ENCODE measurements at regions not wholly inside any gene's neighbourhood (a gene's known extent, or its start where the extent isn't known, plus 50 kb on each side); places are given as distances from the start of the nearest gene placed in this dataset.
"Not testable (repeated sequence)": the region's sequence is repeated elsewhere in the genome, so short reads cannot be mapped to it uniquely, and the experiment has no call there.

GRCh38 chr15:24292837-24293236 is 382.7 kb upstream of the NPAP1 start:
- FAIRE-seq = no peak
- no peak for DNase-seq (ENCODE audit: insufficient read length, low spot score)

- not testable (repeated sequence) for FAIRE-seq; DNase-seq (ENCODE audit: insufficient read length, low spot score)
These were observed 374.7 kb upstream of the NPAP1 start for GRCh38 chr15:24300804-24301368.

GRCh38 chr15:24301999-24302398 is 373.6 kb upstream of the NPAP1 start:
- not testable (repeated sequence) for DNase-seq (ENCODE audit: insufficient read length, low spot score); FAIRE-seq

DNA sequence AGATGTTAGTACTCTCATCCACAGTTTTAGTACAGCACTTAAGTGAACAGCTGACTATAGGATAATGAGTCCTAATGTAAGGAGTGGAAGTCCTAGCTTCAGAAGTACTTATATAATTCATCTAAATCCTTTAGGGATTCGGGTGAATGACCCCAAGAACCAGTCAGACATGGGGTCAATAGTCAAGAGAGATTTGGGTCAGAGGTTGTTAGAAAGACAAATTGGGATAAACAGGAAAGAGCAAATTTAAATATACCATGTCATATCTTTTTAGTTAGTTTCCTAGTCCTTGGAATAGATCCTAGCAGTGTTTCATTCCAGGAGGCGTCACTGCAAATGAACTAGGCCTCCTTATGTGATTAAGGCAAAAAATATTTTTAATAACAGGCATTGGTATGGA is 370.8 kb upstream of the NPAP1 start:
- not testable (repeated sequence) for FAIRE-seq; DNase-seq (ENCODE audit: insufficient read length, low spot score)

GRCh38 chr15:24305643-24306042 is 369.9 kb upstream of the NPAP1 start:
- not testable (repeated sequence) for FAIRE-seq; DNase-seq (ENCODE audit: insufficient read length, low spot score)

DNA sequence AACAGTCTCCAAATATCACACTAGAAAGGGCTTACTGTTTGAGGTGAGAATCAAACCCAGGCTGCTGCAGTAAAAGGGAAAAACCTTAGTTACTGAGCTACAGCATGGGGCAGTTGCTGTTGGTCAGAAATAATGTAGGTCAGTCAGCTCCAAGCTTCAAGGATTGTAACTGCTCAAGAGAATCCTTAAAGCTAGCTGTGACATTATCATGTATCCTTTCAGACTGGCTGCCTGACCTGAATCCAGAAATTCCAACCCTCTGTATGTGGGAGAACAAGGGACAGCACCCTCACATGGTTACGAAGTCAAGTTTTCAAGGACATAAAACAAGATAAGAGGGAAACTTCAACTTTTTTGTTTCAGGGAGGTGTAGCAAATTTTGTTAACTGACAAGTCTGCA is 365.9 kb upstream of the NPAP1 start:
- FAIRE-seq; DNase-seq (ENCODE audit: insufficient read length, low spot score): not testable (repeated sequence)

DNA sequence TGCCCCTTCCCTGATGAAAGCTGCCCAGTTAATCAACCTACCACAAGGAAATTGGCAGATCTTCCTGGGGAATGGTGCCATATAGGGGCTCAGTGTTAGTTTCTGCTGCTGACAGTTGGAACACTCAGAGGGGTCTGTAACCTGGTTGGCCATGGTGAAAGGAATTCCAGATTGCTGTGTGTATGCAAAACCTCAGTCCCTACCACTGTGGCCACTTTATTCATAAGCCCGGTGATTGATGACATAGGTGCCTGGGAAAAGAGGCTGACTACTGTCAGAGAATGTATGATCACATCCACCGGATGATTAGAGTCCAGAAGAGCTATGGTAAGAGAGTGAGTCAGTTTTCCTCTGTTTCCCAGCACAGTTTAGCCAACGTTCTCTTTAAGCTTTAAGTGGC is 363.9 kb upstream of the NPAP1 start:
- DNase-seq (ENCODE audit: insufficient read length, low spot score) = not testable (repeated sequence)

DNA sequence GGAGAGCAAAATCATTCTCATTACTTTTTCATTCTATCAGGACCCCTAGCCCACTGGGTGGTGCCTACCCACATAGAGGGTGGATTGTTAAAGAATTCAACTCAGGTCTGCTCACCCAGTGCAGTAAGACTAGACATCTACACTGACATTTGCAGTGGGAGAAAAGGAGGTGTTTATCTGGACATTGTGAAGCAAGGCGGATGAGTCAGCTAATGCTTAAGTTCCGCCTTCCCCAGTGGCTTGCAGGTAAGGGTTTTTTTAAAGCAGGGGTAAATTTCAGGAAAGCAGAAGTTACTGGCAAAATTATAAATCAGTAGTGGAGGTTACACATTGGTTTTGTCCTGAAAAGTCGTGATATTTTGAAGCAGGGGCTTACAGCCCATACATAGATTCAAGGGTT is 359.2 kb upstream of the NPAP1 start:
- FAIRE-seq; DNase-seq (ENCODE audit: insufficient read length, low spot score): not testable (repeated sequence)

More for the DNA sequence above, 363.9 kb upstream of the NPAP1 start:
- not testable (repeated sequence) for FAIRE-seq

- no peak for FAIRE-seq
- no peak for DNase-seq (ENCODE audit: insufficient read length, low spot score)
These were observed 356.6 kb upstream of the NPAP1 start for GRCh38 chr15:24318981-24319380.

DNA sequence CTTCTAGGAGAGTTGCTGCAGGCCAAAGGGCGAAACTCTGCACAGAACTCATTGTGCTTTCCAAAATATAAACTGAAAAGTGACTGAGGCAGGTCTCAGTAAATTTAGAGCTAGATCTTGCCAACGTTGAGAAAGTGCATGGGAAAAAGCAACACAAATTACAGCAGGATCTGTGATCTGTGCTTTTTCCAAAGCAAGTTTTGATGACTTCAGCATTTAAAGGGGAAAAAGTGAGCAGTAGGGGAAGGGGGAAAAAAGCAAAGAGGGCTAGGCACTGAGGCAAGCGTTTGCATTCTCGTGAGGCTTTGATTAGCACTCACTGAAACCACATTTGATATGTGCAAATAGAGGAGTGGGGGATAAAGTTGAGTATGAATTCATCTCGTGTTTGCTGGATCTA is 351.5 kb upstream of the NPAP1 start:
- not testable (repeated sequence) for DNase-seq (ENCODE audit: insufficient read length, low spot score); FAIRE-seq

DNA sequence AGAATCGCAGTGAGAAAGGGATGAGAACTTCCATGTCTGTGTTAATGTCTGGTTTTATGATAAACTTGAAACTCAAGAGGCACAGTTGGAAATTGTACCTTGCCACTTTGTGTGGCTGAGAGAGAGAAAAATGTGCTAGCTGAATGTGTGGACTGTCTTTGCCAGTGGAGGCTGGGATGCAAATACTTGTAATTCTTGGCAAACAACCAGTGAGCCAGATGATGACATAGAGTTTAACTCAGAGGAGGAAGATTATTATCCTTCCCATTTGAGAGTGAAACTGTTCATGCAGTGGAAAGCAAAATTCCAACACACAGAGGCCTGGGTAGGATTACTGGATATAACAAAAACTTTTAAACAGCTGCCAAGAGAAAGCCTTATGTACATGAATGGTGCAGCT is 349.1 kb upstream of the NPAP1 start:
- not testable (repeated sequence) for FAIRE-seq; DNase-seq (ENCODE audit: insufficient read length, low spot score)

GRCh38 chr15:24331964-24332363 is 343.6 kb upstream of the NPAP1 start:
- not testable (repeated sequence) for FAIRE-seq

GRCh38 chr15:24341876-24342275 is 333.7 kb upstream of the NPAP1 start:
- not testable (repeated sequence) for FAIRE-seq; DNase-seq (ENCODE audit: insufficient read length, low spot score)

More at GRCh38 chr15:24331964-24332363, 343.6 kb upstream of the NPAP1 start:
- DNase-seq (ENCODE audit: insufficient read length, low spot score) = not testable (repeated sequence)

DNA sequence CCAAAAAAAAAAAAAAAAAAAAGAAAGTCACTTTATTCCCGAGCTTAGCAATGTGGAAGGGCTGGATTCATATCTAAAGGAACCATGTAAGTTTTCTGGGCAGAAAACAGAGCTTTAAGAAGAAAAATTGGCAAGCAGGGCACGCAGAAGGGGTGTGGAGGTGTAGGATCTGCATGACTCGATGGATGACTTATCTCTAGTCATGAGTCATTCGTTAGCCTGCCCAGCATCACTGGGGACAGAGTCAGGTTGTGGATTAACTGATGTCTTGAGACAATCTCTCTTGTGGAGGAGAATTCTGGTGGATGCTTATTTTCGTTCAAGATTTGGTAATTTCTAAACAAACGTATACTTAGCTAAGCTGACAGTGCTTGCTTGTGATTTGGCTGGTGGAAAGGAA is 322.8 kb upstream of the NPAP1 start:
- not testable (repeated sequence) for DNase-seq (ENCODE audit: insufficient read length, low spot score); FAIRE-seq

GRCh38 chr15:24381103-24381502 is 294.5 kb upstream of the NPAP1 start:
- not testable (repeated sequence) for FAIRE-seq; DNase-seq (ENCODE audit: insufficient read length, low spot score)

DNA sequence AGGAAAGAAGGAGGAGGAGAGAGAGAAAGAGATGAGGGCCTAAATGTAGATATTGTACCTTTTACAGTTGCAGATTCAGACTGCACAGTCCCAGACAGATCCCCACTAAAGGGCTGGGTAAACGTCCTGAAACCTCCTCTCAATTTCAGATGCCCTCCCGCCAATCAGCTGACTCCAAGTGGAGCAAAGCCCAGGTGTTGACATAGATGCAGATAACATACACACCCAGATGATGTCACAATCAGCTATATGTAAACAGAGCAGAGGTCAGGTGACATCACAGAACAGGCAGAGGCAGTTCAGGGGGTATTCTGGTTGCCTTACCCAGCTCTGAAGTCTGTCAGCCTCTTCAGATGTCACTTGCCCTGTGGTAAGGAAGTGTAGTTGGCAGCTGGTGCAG is 290.3 kb upstream of the NPAP1 start:
- DNase-seq (ENCODE audit: insufficient read length, low spot score); FAIRE-seq: not testable (repeated sequence)

DNA sequence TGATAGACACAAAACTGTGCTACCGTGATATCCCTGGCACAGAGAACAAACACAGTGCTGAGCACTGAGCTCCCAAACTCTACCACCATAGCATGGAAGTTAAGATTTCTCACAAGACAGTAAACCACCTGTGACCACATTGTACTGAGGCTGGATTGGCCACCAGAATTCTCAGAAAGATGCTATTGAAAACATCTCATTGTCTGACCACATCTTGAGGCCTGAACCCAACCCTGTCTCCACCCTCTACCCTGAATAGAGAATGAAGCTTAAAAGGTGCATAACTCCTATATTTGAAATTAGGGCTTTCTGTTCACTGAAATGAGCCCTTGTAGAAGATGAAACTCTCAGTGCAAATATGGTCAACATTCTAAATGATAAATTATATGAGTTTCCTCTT is 281.3 kb upstream of the NPAP1 start:
- no peak for DNase-seq (ENCODE audit: insufficient read length, low spot score)
- FAIRE-seq = no peak

GRCh38 chr15:24412649-24413048 is 262.9 kb upstream of the NPAP1 start:
- not testable (repeated sequence) for FAIRE-seq; DNase-seq (ENCODE audit: insufficient read length, low spot score)

DNA sequence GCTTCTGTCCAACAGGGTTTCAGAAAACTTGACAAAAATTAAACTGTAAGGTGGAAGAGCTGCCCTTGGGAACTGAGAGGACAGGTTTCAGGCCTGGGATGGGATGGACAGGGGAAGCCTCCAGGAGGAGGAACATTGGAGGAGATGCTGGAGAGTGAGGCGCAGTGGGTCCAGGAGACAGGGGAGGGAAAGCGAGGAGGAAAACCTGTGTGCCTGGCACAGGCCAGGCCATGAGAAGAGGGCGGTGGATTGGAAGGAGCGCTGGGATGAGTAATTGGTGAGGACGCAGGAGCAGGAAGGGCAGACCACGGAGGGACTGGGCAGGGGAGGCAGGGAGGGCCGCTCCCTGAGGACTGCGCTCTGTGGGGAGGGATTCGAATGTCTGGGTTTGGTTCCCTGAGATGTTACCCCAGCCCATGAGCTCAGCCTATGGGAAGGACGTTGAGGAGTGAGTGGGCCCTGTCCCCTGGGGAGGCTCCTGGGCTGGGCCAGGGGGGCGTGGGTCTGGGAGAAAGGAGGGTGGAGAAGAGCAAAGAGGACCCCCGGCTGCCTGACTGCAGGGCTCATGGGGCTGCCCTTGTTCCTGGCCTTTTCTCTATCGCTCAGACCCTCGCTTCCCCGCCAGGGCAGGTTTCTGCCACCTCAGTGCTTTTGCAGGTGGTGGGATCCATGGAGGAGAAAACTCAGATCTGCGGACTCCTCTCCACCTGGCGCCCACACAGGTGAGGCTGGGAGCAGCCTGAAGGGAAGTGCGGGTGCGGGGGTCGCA is 249.1 kb upstream of the NPAP1 start:
- DNase-seq (ENCODE audit: insufficient read length, low spot score); FAIRE-seq: not testable (repeated sequence)

DNA sequence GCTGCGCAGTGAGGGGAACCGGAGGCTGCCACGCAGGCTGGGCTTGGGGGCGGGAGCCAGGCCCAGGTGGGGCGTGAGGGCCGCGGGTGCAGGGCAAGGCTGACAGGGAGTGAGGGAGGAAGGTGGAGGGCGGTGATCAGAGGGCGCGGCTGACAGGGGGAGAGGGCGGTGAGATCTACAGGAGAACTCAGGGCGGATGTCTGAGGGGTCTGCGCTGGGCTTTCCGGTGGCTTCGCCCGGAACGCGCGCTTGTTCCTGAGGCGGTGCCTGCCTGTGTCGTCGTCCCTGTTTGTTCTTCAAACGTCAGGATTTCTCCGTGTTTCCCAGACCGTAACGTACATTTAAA is 248.5 kb upstream of the NPAP1 start:
- not testable (repeated sequence) for FAIRE-seq; DNase-seq (ENCODE audit: insufficient read length, low spot score)

DNA sequence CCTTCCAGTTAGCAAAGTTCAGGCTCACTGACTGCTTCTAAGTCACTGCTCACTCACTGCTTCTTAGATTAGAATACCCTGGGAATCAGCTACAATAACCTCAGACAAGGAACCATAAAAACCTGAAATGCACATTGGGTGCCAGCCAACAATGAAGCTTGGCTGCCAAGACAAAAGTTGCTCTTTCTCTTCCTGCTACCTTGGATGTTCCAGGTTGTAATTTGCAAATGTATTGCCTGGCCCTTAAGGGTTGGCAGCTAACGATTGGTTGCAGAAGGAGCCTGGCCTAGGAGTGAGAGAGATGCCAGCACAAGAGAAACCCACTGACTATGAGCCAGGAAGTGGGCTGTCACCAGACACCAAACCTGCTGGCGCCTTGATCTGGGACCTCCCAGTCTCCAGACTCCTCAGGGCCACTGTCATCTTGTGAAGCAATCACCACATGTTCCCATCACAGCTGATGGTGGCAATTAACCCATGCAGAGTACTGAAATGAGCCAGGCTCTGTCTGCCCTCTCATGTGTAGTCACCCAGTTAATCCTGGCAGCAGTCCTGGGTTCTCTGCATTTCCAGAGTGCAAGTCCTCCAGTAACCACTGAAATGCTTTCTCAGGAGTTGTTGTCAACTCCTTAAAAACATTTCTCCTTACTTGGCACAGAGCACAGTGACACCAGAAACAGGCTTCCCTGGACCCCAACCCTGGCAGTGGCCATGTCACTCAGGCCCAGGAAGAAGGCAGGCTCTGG is 240.3 kb upstream of the NPAP1 start:
- FAIRE-seq; DNase-seq (ENCODE audit: insufficient read length, low spot score): not testable (repeated sequence)

Data from GM19239 (cell line).